Body of pancreas (tissue), 4 donors: ENCODE measurements at regions not wholly inside any gene's neighbourhood (a gene's known extent, or its start where the extent isn't known, plus 50 kb on each side); places are given as distances from the start of the nearest gene placed in this dataset.

Experiments used
- POLR2A ChIP-seq, 3 donors: fragments of 450-650 bp; IDR thresholded peaks; one replicate each; pipeline ENCODE4 v1.6.1; 2016; ENCODE audit warnings: antibody characterized with exemption in 3 of 3, mild to moderate bottlenecking in 2 of 3
- TF ChIP-seq, protein P1 (sequence below), 7 experiments: fragments of 450-650 bp in 4 of 7; fragments of 200-600 bp in 3 of 7; sonication (generic) in 3 of 7; IDR thresholded peaks; one replicate each; pipeline ENCODE4 v1.5.1; 2016 to 2019; ENCODE audit warnings: antibody characterized with exemption in 7 of 7

DNA sequence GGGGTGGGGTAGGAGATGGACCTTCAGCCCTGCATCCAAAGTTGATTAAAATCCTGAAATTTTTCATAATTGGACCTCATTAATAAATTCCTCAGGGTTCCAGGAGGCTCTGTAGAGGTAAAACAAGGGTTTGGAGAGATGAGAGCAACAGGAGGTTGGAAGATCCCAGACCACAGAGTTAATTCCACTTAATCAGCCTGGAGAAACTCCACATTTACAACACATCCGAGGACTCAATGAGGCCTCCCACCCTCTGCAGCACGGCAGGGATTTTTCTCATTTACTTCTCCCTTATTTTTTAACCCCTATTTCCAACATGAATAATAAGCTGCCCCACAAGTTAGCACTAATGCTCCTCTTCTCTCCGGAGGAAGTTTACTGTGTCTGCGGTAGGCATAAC lies 165.0 kb upstream of the MAP3K1 start:
- TF ChIP-seq, protein P1, sequence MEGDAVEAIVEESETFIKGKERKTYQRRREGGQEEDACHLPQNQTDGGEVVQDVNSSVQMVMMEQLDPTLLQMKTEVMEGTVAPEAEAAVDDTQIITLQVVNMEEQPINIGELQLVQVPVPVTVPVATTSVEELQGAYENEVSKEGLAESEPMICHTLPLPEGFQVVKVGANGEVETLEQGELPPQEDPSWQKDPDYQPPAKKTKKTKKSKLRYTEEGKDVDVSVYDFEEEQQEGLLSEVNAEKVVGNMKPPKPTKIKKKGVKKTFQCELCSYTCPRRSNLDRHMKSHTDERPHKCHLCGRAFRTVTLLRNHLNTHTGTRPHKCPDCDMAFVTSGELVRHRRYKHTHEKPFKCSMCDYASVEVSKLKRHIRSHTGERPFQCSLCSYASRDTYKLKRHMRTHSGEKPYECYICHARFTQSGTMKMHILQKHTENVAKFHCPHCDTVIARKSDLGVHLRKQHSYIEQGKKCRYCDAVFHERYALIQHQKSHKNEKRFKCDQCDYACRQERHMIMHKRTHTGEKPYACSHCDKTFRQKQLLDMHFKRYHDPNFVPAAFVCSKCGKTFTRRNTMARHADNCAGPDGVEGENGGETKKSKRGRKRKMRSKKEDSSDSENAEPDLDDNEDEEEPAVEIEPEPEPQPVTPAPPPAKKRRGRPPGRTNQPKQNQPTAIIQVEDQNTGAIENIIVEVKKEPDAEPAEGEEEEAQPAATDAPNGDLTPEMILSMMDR (IDR thresholded peaks at IDR 0.05), result no peak
- TF ChIP-seq POLR2A (IDR thresholded peaks at IDR 0.05), result no peak
